GM12878 (cell line): ENCODE measurements at regions not wholly inside any gene's neighbourhood (a gene's known extent, or its start where the extent isn't known, plus 50 kb on each side); places are given as distances from the start of the nearest gene placed in this dataset.

ENCODE experiments used
- ATAC-seq: fragments of 200-7000 bp; cut with Tn5 transposase; 3 replicates; pipeline ENCODE4 v1.9.1; 2020; ENCODE audit warnings: mild to moderate bottlenecking, moderate library complexity
- BruUV-seq: library from RNA; stranded (reverse); fragments of 400-500 nt; replicated peaks from 2 replicates; lab custom pipeline; 2021; lab: Mats Ljungman, UMichigan
- CTCF ChIA-PET: fragments of 300-600 bp; sonication (Branson Sonifier 250); formaldehyde crosslinking; extraction: SDS; loops from one replicate; lab custom pipeline; 2021; ENCODE audit warnings: inconsistent platforms; lab: Yijun Ruan, JAX
- POLR2A ChIA-PET: fragments of 350-600 bp; formaldehyde crosslinking; extraction: SDS; loops from one replicate; lab custom pipeline; 2021; ENCODE audit warnings: inconsistent platforms; lab: Charles Lee
- RAD21 ChIA-PET: fragments of 300-600 bp; sonication (Branson Sonifier 250); formaldehyde crosslinking; loops from one replicate; lab custom pipeline; 2023; ENCODE audit warnings: antibody characterized with exemption; ENCODE audit not compliant: unreplicated experiment; lab: Charles Lee
- SMC1A ChIA-PET: fragments of 300-600 bp; sonication (Branson Sonifier 250); formaldehyde crosslinking; loops from one replicate; lab custom pipeline; 2023; ENCODE audit not compliant: unreplicated experiment, uncharacterized antibody; lab: Charles Lee
- DNase-seq: peaks from one replicate; pipeline ENCODE4 v3.0.0-alpha.2; 2011; ENCODE audit warnings: low read depth, low spot score
- FAIRE-seq: peaks from 3 replicates; lab custom pipeline; 2011; peaks lifted over from hg19 to GRCh38; lab: Jason Lieb, UNC
- H2AFZ ChIP-seq: 2 replicates; pipeline ENCODE4 v1.6.0; 2011; ENCODE audit warnings: low read depth, low read length, control low read depth; ENCODE audit not compliant: control insufficient read depth
- H3K27ac ChIP-seq: 2 replicates; pipeline ENCODE4 v1.5.1; 2011; ENCODE audit warnings: control low read depth; ENCODE audit not compliant: control insufficient read depth, insufficient read depth
- H3K27me3 ChIP-seq, 2 experiments: replicated peaks in 1 of 2; 2 replicates each; pipeline versions ENCODE4 v1.6.0 to v1.6.1; 2011; ENCODE audit warnings: low read length in 1 of 2; ENCODE audit not compliant: control insufficient read depth in 2 of 2, insufficient read depth in 2 of 2
- H3K36me3 ChIP-seq, 2 experiments: 2 replicates each; pipeline ENCODE4 v1.5.1; 2011; ENCODE audit warnings: low read length in 1 of 2; ENCODE audit not compliant: control insufficient read depth in 2 of 2, insufficient read depth in 2 of 2
- H3K4me1 ChIP-seq: 2 replicates; pipeline ENCODE4 v1.6.1; 2011; ENCODE audit warnings: mild to moderate bottlenecking, low read length, moderate library complexity, mixed read lengths; ENCODE audit not compliant: control insufficient read depth, insufficient read depth
- H3K4me2 ChIP-seq: 2 replicates; pipeline ENCODE4 v1.6.0; 2011; ENCODE audit warnings: control low read depth; ENCODE audit not compliant: control insufficient read depth, insufficient read depth
- H3K4me3 ChIP-seq: fragments of 200-600 bp; sonication (generic); 2 replicates; pipeline ENCODE4 v1.5.1; 2016
- H3K79me2 ChIP-seq: 2 replicates; pipeline ENCODE4 v1.6.0; 2011; ENCODE audit warnings: low read length; ENCODE audit not compliant: control insufficient read depth, insufficient read depth
- H3K9ac ChIP-seq: 2 replicates; pipeline ENCODE4 v1.8.0; 2011; ENCODE audit warnings: low read length, control low read depth, mixed read lengths; ENCODE audit not compliant: control insufficient read depth, insufficient read depth
- H3K9me3 ChIP-seq: replicated peaks from 3 replicates; pipeline ENCODE4 v1.5.1; 2011; ENCODE audit warnings: mild to moderate bottlenecking, low read length; ENCODE audit not compliant: control insufficient read depth, insufficient read depth
- H4K20me1 ChIP-seq: 2 replicates; pipeline ENCODE4 v1.6.0; 2011; ENCODE audit not compliant: control insufficient read depth, insufficient read depth
- BCL11A ChIP-seq: IDR thresholded peaks from 2 replicates; pipeline ENCODE4 v1.6.1; 2011; ENCODE audit warnings: low read depth, low read length
- CEBPZ ChIP-seq: fragments of 150-350 bp; IDR thresholded peaks from 2 replicates; pipeline ENCODE4 v1.6.1; 2016; ENCODE audit warnings: low read depth, low read length
- CHD4 ChIP-seq: fragments of 200-600 bp; sonication (generic); IDR thresholded peaks from 2 replicates; pipeline ENCODE4 v1.6.1; 2016; ENCODE audit warnings: mild to moderate bottlenecking
- CREB1 ChIP-seq: IDR thresholded peaks from 2 replicates; pipeline ENCODE4 v1.6.1; 2012; ENCODE audit warnings: low read depth, mild to moderate bottlenecking, inconsistent platforms
- DPF2 ChIP-seq: fragments of 450-650 bp; IDR thresholded peaks from 2 replicates; pipeline ENCODE4 v1.6.1; 2017; ENCODE audit warnings: mild to moderate bottlenecking
- ELK1 ChIP-seq: IDR thresholded peaks from 2 replicates; pipeline ENCODE4 v1.6.1; 2012; ENCODE audit warnings: low read depth, low read length, improper control_type of control experiment
- SMARCA5 ChIP-seq: fragments of 450-650 bp; IDR thresholded peaks from 2 replicates; pipeline ENCODE4 v1.6.1; 2017; ENCODE audit warnings: mild to moderate bottlenecking
- SP1 ChIP-seq: IDR thresholded peaks from one replicate; pipeline ENCODE4 v1.6.1; 2011; ENCODE audit warnings: low read depth, low read length
- SREBF1 ChIP-seq: IDR thresholded peaks from 2 replicates; pipeline ENCODE4 v1.6.1; 2012; ENCODE audit warnings: mild to moderate bottlenecking, low read length
- TAF1 ChIP-seq: IDR thresholded peaks from 2 replicates; pipeline ENCODE4 v1.6.1; 2011; ENCODE audit warnings: mild to moderate bottlenecking, low read depth, low read length, borderline replicate concordance
- TBL1XR1 ChIP-seq: IDR thresholded peaks from 2 replicates; pipeline ENCODE4 v1.6.1; 2012; ENCODE audit warnings: low read depth, low read length, improper control_type of control experiment
- TCF12 ChIP-seq: IDR thresholded peaks from 2 replicates; pipeline ENCODE4 v1.6.1; 2011; ENCODE audit warnings: low read depth, mild to moderate bottlenecking, low read length
- TCF3 ChIP-seq: IDR thresholded peaks from 2 replicates; pipeline ENCODE4 v1.6.1; 2012; ENCODE audit warnings: low read depth, mild to moderate bottlenecking, low read length, borderline replicate concordance; ENCODE audit not compliant: insufficient read depth
- ZNF217 ChIP-seq: fragments of 450-650 bp; IDR thresholded peaks from 2 replicates; pipeline ENCODE4 v1.6.1; 2017; ENCODE audit warnings: antibody characterized with exemption, mild to moderate bottlenecking
- ZSCAN29 ChIP-seq: fragments of 450-650 bp; IDR thresholded peaks from 2 replicates; pipeline ENCODE4 v1.6.1; 2017; ENCODE audit warnings: mild to moderate bottlenecking, moderate library complexity
- WGBS: methylation state at CpG from one replicate; pipeline ENCODE4 v1.1.6; 2016; ENCODE audit warnings: low lambda C conversion rate; ENCODE audit not compliant: insufficient replicate concordance, insufficient coverage; ENCODE audit errors: missing lambda C conversion rate; 5-methylcytosine and 5-hydroxymethylcytosine counted together
- in situ Hi-C: fragments of 300-500 bp; cut with MboI; formaldehyde crosslinking; loops from 9 replicates; pipeline ENCODE4 v1.14.3; 2018; ENCODE audit warnings: mixed read lengths
- intact Hi-C: fragments of 100-400 bp; cut with micrococcal nuclease; formaldehyde crosslinking; loops from one replicate; pipeline ENCODE4 v1.14.2; 2022; ENCODE audit not compliant: unreplicated experiment
- TF ChIP-seq, protein P1 (sequence below): fragments of 450-650 bp; conservative IDR thresholded peaks from 2 replicates; pipeline ENCODE4 v1.6.1; 2017; ENCODE audit warnings: mild to moderate bottlenecking, moderate library complexity

DNA sequence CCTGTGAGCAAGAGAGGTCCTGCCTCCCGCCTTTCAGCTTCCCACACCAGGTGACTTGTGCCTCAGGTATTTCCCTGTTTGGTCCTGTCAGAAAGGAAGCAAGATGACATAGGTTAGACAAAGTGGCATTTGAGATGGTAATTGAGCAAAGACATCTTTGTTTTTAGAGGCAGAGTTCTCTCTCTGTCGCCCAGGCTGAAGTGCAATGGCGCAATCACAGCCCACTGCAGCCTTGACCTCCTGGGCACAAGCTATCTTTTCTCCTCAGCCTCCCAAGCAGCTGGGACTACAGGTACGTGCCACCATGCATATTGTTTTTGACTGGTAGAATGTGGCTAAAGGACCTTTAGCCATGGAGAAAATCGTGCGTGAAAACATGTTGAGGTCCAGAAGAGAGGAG is 339.1 kb downstream of the FGF9 start (continued):
- TF ChIP-seq TCF3 = no peak
- TF ChIP-seq TAF1 = no peak
- no peak for TF ChIP-seq TBL1XR1
- no peak for TF ChIP-seq CREB1

DNA sequence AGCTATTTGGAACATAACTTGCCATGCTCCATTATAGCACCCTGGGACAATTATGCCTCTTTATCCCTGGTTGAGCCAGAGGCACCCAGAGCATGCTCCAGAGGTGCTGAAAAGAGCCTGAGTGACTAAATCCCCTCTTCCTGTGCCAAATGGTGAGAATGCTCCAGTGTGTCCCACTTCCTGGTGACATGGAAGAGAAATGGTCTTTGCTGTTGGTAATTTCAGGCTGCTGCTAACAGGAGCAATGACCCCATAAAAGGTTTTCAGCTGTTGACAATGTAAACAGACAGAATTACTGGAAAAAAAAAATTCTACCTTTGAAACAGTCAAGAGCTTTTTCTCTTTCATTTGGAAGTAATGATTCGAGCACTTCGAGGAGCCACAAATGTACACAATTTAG is 341.8 kb downstream of the FGF9 start:
- ChIA-PET POLR2A (no interaction called here), CTCF (no interaction called here), SMC1A (no interaction called here), RAD21 (no interaction called here)
- no peaks in the 10 kb centered on the region for H4K20me1 ChIP-seq
- H3K4me1 ChIP-seq = no peaks in the 10 kb centered on the region
- DNase-seq (no peak), ATAC-seq (no peak), FAIRE-seq (no peak)
- H3K36me3 ChIP-seq = no peaks in the 10 kb centered on the region
- no peaks in the 10 kb centered on the region for H3K79me2 ChIP-seq
- WGBS = 31% methylated on average over 2 of the region's 2 CpGs
- no TSS peak for BruUV-seq
- intact Hi-C loops = no loop called here
- no peak for TF ChIP-seq ZSCAN29
- no peak for TF ChIP-seq ELK1
- no peak for TF ChIP-seq DPF2
- TF ChIP-seq, protein P1, sequence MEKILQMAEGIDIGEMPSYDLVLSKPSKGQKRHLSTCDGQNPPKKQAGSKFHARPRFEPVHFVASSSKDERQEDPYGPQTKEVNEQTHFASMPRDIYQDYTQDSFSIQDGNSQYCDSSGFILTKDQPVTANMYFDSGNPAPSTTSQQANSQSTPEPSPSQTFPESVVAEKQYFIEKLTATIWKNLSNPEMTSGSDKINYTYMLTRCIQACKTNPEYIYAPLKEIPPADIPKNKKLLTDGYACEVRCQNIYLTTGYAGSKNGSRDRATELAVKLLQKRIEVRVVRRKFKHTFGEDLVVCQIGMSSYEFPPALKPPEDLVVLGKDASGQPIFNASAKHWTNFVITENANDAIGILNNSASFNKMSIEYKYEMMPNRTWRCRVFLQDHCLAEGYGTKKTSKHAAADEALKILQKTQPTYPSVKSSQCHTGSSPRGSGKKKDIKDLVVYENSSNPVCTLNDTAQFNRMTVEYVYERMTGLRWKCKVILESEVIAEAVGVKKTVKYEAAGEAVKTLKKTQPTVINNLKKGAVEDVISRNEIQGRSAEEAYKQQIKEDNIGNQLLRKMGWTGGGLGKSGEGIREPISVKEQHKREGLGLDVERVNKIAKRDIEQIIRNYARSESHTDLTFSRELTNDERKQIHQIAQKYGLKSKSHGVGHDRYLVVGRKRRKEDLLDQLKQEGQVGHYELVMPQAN = no peak
- no peak for TF ChIP-seq SP1
- no peak for TF ChIP-seq SMARCA5
- no peak for TF ChIP-seq BCL11A
- TF ChIP-seq TCF12 = no peak
- no peak for TF ChIP-seq CEBPZ
- TF ChIP-seq ZNF217 = no peak
- no peak for TF ChIP-seq SREBF1
- no peak for TF ChIP-seq CHD4
- no peak overlapping the region for H3K4me3 ChIP-seq
- no peak overlapping the region for H3K4me2 ChIP-seq
- no peak overlapping the region for H2AFZ ChIP-seq
- H3K9me3 ChIP-seq = no peaks in the 10 kb centered on the region; the same call in 2 of the 3 replicates
- no peak overlapping the region for H3K9ac ChIP-seq
- H3K27me3 ChIP-seq = no peaks in the 10 kb centered on the region
- no peak overlapping the region for H3K27ac ChIP-seq
- in situ Hi-C loops = no loop called here
